Muscle layer of colon (tissue), 2 donors: ENCODE measurements at regions not wholly inside any gene's neighbourhood (a gene's known extent, or its start where the extent isn't known, plus 50 kb on each side); places are given as distances from the start of the nearest gene placed in this dataset.

Experiments used
- H3K27ac ChIP-seq: one replicate; pipeline ENCODE4 v1.7.0; 2013; ENCODE audit warnings: low read depth, mild to moderate bottlenecking, low read length, moderate library complexity
- H3K27me3 ChIP-seq, 2 donors: one replicate each; pipeline ENCODE4 v1.7.0; 2013; ENCODE audit warnings: low read length in 2 of 2, mild to moderate bottlenecking in 2 of 2; ENCODE audit not compliant: insufficient read depth in 2 of 2, control insufficient read depth in 1 of 2
- H3K36me3 ChIP-seq: one replicate; pipeline ENCODE4 v1.7.0; 2013; ENCODE audit warnings: mild to moderate bottlenecking, low read length; ENCODE audit not compliant: insufficient read depth
- H3K4me1 ChIP-seq: one replicate; pipeline ENCODE4 v1.7.0; 2013; ENCODE audit warnings: mild to moderate bottlenecking, low read length; ENCODE audit not compliant: insufficient read depth
- H3K4me3 ChIP-seq, 2 donors: one replicate each; pipeline ENCODE4 v1.7.0; 2013; ENCODE audit warnings: low read length in 2 of 2, low read depth in 1 of 2, mild to moderate bottlenecking in 1 of 2, moderate library complexity in 1 of 2
- H3K9ac ChIP-seq: one replicate; pipeline ENCODE4 v1.7.0; 2013; ENCODE audit warnings: low read length
- H3K9me3 ChIP-seq: one replicate; pipeline ENCODE4 v1.7.0; 2013; ENCODE audit warnings: mild to moderate bottlenecking, low read length
- donor health status: abdominal sarcoma.
- donor health status: Adenocarcinoma of cecum.

DNA sequence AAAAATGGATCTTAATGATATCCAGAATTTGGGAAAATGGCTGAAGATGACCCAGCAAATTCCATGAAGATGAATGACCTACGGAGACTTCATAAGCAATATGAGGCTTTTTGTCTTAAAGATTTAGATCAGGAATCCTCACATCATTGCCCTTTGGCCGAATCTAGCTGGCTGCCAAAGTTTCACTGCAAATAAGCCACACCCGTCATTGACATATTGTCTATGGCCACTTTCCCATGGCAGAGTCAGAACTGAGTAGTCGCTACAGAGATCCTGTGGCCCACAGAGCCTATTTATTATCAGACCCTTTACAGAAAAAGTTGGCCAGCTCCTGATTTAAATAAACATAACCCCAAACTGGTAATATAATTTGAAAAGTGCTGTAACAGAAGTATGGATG is 307.4 kb upstream of the RARB start:
- H3K9me3 ChIP-seq, result no peaks in the 10 kb centered on the region
- no peak overlapping the region for H3K27ac ChIP-seq
- no peak overlapping the region for H3K9ac ChIP-seq
- H3K36me3 ChIP-seq, result no peaks in the 10 kb centered on the region
- no peaks in the 10 kb centered on the region for H3K27me3 ChIP-seq
- no peak overlapping the region for H3K4me3 ChIP-seq
- H3K4me1 ChIP-seq, result no peaks in the 10 kb centered on the region

DNA sequence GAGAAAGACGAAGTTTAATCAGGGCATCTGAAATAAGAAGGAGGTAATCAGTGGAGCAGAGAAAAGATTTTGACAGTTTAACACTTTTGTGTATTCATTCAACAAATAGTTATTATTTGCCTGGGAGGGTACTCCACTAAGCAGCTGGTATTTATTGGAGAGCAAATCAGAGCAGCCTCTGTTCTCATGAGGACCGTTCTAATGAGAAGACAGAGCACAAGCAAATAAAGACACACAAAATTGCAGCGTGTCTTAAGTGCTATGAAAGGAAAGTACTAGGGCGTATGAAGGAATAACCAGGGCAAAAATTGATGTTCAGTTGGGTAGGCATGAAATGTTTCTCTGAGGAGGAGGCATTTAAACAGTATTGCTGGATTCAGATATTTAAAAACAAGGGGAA is 302.9 kb upstream of the RARB start:
- Histone ChIP-seq H3K4me1 (no peaks in the 10 kb centered on the region), H3K27ac (no peak overlapping the region), H3K27me3 (no peaks in the 10 kb centered on the region), H3K9me3 (no peaks in the 10 kb centered on the region), H3K4me3 (no peak overlapping the region), H3K9ac (no peak overlapping the region), H3K36me3 (no peaks in the 10 kb centered on the region)

DNA sequence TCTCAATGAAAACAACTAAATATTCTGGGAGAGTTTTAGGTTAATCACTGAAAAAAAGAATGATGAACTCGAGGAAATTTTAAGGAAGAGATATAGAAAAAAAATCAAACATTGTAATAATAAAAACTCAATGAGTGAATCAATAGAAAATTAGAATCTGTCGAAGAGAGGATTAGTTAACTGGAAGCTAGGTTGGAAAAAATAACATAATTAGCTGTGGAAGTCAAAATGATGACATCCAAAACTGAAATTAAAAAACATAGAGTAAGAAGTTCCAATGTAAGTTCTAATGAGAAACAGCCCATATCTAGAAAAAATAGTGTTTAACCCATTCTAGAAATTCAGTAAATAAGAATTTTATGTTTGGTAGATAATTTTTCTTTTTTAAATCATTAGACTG is 299.3 kb upstream of the RARB start:
- Histone ChIP-seq H3K27ac (no peak overlapping the region), H3K36me3 (no peaks in the 10 kb centered on the region), H3K27me3 (no peaks in the 10 kb centered on the region), H3K9me3 (no peaks in the 10 kb centered on the region), H3K4me1 (no peaks in the 10 kb centered on the region), H3K9ac (no peak overlapping the region), H3K4me3 (no peak overlapping the region)

DNA sequence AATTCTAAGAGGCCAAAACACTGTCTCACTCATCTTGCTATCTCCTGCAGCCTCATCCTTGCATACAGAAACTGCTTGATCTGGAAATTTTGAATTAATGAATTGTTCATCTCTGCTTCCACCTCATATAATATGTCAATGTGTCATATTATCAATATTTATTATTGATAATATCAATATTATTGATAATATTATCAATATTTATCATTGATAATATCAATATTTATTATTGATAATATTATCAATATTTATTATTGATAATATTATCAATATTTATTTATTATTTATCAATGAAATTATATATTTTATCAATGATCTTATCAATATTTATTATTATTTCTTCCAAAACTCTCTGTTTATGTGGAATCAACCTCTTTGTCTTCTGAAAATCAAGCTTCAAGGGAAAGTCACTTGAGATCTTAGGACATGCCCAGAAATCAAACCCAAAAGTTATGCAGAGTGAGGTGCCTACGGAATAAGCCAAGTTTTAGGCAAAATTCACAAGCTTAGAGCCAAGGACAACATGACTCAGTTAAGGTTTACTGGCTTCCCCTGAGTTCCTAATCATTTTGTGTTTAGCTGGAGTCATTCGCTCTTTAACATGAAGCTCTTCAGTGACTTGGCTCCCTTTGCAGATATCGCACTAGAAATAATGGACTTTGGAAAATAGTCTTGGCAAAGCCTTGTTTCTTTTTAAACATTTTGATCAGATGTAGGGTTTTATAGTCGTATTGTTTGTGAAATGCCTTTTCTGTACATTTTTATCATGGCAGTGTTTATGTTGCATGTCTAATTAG is 297.1 kb upstream of the RARB start:
- Histone ChIP-seq H3K4me1 (no peaks in the 10 kb centered on the region), H3K27ac (no peak overlapping the region), H3K27me3 (no peaks in the 10 kb centered on the region), H3K9me3 (no peaks in the 10 kb centered on the region), H3K36me3 (no peaks in the 10 kb centered on the region), H3K9ac (no peak overlapping the region), H3K4me3 (no peak overlapping the region)

DNA sequence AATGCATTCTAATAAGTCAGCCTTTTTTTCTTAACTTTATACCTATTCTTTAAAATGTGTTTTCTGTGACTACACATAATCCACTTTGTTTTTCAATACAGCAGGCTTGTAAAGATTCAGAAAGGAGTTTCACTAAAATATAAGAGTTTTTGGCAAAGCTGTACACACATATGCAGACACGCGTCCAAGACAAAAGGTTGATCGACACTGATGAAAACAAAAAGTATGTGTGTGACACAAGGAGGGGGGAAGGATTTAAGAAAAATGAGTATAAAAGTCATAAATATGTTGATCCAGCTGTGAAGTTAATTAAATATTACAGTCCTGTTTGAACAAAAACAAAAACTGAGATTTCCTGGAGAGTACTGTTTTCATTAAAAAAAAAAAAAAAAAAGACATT is 294.5 kb upstream of the RARB start:
- no peak overlapping the region for H3K27ac ChIP-seq
- H3K4me1 ChIP-seq, result no peaks in the 10 kb centered on the region
- H3K4me3 ChIP-seq, result no peak overlapping the region
- no peak overlapping the region for H3K9ac ChIP-seq
- no peaks in the 10 kb centered on the region for H3K36me3 ChIP-seq
- no peaks in the 10 kb centered on the region for H3K27me3 ChIP-seq
- H3K9me3 ChIP-seq, result no peaks in the 10 kb centered on the region

DNA sequence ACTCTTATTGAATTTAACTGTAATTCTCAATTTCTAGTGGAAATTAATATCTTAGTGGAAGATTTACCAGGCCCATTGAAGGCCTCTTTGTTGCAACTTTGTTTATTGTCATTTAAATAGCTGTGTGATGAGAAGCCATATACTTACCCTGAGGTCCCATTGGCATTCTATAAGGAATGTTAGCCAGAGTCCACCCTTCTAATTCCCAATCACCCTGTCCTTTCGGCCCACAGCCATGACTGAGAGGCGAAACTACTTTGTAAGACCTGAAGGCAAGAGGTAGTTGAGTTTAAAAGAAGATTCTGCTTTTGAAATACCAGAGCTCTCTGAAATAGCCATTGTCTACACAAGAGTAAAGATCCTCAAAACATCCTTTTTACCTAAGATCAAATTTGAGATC is 290.5 kb upstream of the RARB start:
- no peak overlapping the region for H3K9ac ChIP-seq
- no peak overlapping the region for H3K4me3 ChIP-seq
- no peak overlapping the region for H3K27ac ChIP-seq
- H3K9me3 ChIP-seq, result peaks cover 4% of the 10 kb centered on the region
- no peaks in the 10 kb centered on the region for H3K36me3 ChIP-seq
- no peaks in the 10 kb centered on the region for H3K27me3 ChIP-seq
- H3K4me1 ChIP-seq, result no peaks in the 10 kb centered on the region

DNA sequence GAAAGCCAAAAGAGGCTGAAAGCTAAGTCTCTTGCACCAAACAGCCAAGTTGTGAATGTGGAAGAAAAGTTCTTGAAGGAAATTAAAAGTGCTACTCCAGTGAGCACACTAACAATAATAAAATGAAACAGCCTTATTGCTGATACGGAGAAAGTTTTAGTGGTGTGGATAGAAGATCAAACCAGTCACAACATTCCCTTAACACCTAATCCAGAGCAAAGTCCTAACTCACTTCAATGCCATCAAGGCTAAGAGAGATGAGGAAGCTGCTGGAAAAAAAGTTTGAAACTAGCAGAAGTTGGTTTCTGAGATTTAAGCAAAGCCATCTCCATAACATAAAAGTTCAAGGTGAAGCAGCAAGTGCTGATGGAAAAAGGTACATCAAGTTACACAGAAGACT is 288.8 kb upstream of the RARB start:
- Histone ChIP-seq H3K27me3 (no peaks in the 10 kb centered on the region), H3K9ac (no peak overlapping the region), H3K4me1 (no peaks in the 10 kb centered on the region), H3K9me3 (peaks cover 4% of the 10 kb centered on the region), H3K4me3 (no peak overlapping the region), H3K27ac (no peak overlapping the region), H3K36me3 (no peaks in the 10 kb centered on the region)

DNA sequence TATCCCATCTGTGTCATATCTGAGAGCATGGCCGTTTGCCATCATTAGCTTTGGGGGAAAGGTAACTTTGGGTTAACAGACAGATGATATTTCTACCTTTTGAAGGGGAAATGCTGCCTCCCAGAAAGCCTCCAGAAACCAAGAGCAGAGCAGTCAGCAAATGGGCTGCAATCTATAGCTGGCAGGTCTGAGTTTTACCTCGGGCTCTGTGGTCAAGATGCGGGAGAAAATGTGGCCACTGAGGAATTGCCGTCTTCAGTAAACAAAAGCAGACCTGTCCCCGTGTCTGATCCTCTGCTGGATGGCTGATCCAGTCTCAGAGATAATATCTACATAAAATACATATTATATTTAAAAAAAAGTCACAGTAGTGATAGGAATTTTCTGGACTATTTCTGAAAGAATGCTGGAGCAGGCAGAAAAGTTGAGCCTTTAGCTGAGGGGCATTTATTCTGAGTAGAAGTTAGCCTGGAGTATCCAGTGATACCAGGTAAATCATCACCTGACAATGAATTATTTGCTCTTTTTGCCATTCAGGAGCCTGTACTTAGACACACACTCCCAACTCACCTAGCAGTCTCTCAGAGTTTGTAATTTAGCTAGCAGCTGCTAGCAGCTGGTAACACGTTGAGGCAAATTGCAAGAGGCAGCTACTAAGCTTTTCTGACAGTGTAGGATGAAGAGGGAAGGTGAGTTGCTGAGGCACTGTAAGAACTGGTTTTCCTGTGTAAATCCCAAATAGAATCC is 285.3 kb upstream of the RARB start:
- Histone ChIP-seq H3K9ac (no peak overlapping the region), H3K4me1 (peaks cover 8% of the 10 kb centered on the region), H3K27ac (no peak overlapping the region), H3K4me3 (no peak overlapping the region), H3K36me3 (no peaks in the 10 kb centered on the region), H3K9me3 (peaks cover 4% of the 10 kb centered on the region), H3K27me3 (no peaks in the 10 kb centered on the region)

DNA sequence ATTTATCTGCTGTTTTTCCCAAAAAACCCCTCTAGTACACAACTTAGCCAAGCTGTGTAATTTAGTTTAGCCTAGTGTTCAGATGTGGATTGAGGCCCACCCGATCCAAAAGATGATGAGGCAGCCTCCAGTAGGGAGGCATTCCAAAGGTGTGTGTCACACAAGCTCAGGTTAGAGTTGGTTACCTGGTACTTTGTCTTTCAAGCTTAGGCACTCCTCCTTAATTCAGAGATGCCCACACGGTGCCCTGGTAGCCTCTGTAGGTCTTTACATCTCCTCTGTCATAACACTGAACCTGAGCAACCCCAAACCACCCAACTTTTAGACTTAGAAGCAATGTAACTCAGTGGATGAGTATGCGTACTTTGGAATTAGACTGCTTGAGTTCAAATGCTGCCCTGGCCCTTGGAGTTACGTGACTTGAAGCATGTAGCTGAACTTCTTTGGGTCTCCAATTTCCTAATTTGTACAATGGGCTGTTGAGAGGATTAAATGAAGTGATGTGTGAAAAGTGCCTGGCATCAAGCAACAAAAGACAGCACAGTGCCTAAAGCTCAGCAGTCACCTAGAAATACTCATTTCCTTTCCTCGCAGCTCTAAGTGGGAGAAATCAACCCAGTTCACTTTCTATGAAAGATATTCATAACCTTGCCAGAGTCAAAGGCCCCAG is 284.6 kb upstream of the RARB start:
- Histone ChIP-seq H3K9me3 (peaks cover 4% of the 10 kb centered on the region), H3K27me3 (no peaks in the 10 kb centered on the region), H3K9ac (no peak overlapping the region), H3K27ac (no peak overlapping the region), H3K4me3 (no peak overlapping the region), H3K4me1 (peaks cover 8% of the 10 kb centered on the region), H3K36me3 (no peaks in the 10 kb centered on the region)

DNA sequence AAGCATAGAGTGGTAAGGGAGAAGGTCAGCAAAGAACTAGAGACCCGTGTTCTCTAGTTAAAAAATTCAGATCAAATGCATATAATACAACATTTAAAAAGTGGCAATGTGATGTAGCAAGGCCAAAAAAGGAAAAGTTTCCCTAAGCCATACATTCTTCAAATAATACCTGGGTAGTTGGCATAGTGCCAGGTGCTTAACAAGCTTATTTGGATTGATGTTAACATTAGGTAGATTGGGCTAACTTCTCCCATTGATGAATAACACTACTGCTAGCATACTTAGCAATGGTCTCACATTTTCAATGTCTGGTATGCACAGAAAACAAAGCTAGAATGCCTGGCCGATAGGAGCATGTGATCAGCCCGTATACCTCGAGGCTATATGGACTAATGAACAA is 283.6 kb upstream of the RARB start:
- Histone ChIP-seq H3K9me3 (peaks cover 4% of the 10 kb centered on the region), H3K27ac (no peak overlapping the region), H3K4me1 (peaks cover 8% of the 10 kb centered on the region), H3K27me3 (no peaks in the 10 kb centered on the region), H3K36me3 (no peaks in the 10 kb centered on the region), H3K4me3 (no peak overlapping the region), H3K9ac (no peak overlapping the region)

DNA sequence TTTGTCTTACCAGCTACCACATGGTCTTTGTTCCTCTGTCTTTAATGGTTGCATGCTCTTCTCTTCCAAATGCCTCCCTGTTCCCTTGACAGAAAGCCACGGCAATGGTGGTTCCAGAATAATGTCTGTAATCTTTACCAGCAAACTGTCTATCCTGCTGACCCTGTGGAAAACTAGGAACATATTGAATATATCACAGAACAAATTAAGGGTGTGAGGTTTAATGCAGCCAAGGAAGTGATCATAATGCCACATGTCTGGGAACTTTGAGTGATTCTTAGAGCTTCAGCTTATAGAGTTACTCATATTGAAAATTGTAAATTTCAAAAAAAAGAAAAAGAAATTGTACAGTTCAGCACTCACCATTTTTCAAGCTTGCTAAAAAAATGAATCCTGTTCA is 282.9 kb upstream of the RARB start:
- Histone ChIP-seq H3K27me3 (no peaks in the 10 kb centered on the region), H3K4me1 (peaks cover 8% of the 10 kb centered on the region), H3K9ac (no peak overlapping the region), H3K4me3 (no peak overlapping the region), H3K9me3 (peaks cover 4% of the 10 kb centered on the region), H3K36me3 (no peaks in the 10 kb centered on the region), H3K27ac (no peak overlapping the region)
